ENCODE measurements at regions not wholly inside any gene's neighbourhood (a gene's known extent, or its start where the extent isn't known, plus 50 kb on each side); places are given as distances from the start of the nearest gene placed in this dataset.

- no peak overlapping the region for H3K4me3 ChIP-seq
- H3K4me2 ChIP-seq, result no peak overlapping the region
- no peak for ATAC-seq
- ChIA-PET POLR2A (no interaction called here), CTCF (interaction anchor here (0.9 to 1.0 kb wide), 2 partner anchors 61 to 130 kb away, joined by 3 read pairs; no protein-coding TSS in a partner anchor)
- no peak for TF ChIP-seq MAZ (IDR thresholded peaks at IDR 0.05; ENCODE audit: borderline replicate concordance, low read depth, low read length)
- no peak for TF ChIP-seq BCL3 (IDR thresholded peaks at IDR 0.05)
- no peak for TF ChIP-seq RCOR1 (IDR thresholded peaks at IDR 0.05; ENCODE audit: low read depth, low read length)
- no peak for TF ChIP-seq MAX (IDR thresholded peaks at IDR 0.05)
- TF ChIP-seq EP300 (IDR thresholded peaks at IDR 0.05), result no peak
- no peak for TF ChIP-seq POLR2AphosphoS2 (conservative IDR thresholded peaks at IDR 0.05; ENCODE audit: low read length)
- TF ChIP-seq CBX8 (IDR thresholded peaks at IDR 0.05), result no peak
- no peak for TF ChIP-seq USF2 (IDR thresholded peaks at IDR 0.05)
- no peak for TF ChIP-seq PBX3 (IDR thresholded peaks at IDR 0.05)
- TF ChIP-seq NR3C1 (IDR thresholded peaks at IDR 0.05), result no peak
- no peak for TF ChIP-seq REST (IDR thresholded peaks at IDR 0.05)
- TF ChIP-seq RNF2 (IDR thresholded peaks at IDR 0.05; ENCODE audit: borderline replicate concordance, low read depth), result no peak
- TF ChIP-seq FOSB (CRISPR knock-in tag; IDR thresholded peaks at IDR 0.05), result no peak
- no peak for TF ChIP-seq KDM5A (IDR thresholded peaks at IDR 0.05)
- no peak for TF ChIP-seq ELK1 (IDR thresholded peaks at IDR 0.05; ENCODE audit: low read depth, low read length)
- no peak for TF ChIP-seq CEBPB (IDR thresholded peaks at IDR 0.05)
- no peak for TF ChIP-seq EHMT2 (IDR thresholded peaks at IDR 0.05; ENCODE audit: low read depth)
- no peak overlapping the region for H3K27ac ChIP-seq
- WGBS (ENCODE audit: missing lambda C conversion rate), result 12% methylated on average over 7 of the region's 7 CpGs
- no peaks in the 10 kb centered on the region for H3K9me3 ChIP-seq
- DNase-seq (ENCODE audit: low read depth in 1 of 2, low spot score in 1 of 2), result no peak
- no peak for FAIRE-seq
- no peaks in the 10 kb centered on the region for H3K4me1 ChIP-seq
These were observed 382.8 kb downstream of the CDH26 start for GRCh38 chr20:60341062-60341461.

- H3K9me3 ChIP-seq, result no peaks in the 10 kb centered on the region
- no peak for FAIRE-seq
- H3K4me1 ChIP-seq, result no peaks in the 10 kb centered on the region
- DNase-seq (ENCODE audit: low read depth in 1 of 2, low spot score in 1 of 2), result no peak
- no peak overlapping the region for H3K4me3 ChIP-seq
- POLR2A ChIA-PET, result no interaction called here
- no peak overlapping the region for H3K27ac ChIP-seq
- CTCF ChIA-PET, result interaction anchor here (1.6 kb wide), 1 partner anchor 28 kb away, joined by 3 read pairs; no protein-coding TSS in a partner anchor
- H3K4me2 ChIP-seq, result no peak overlapping the region
- TF ChIP-seq HOXB13 (CRISPR knock-in tag; IDR thresholded peaks at IDR 0.05; ENCODE audit: low read depth), result no peak
- no peak for TF ChIP-seq RARB (CRISPR knock-in tag; IDR thresholded peaks at IDR 0.05)
- TF ChIP-seq JUN (IDR thresholded peaks at IDR 0.05), result no peak
- no peak for TF ChIP-seq BHLHE40 (IDR thresholded peaks at IDR 0.05; ENCODE audit: low read depth, low read length)
- no peak for TF ChIP-seq CEBPB (IDR thresholded peaks at IDR 0.05)
- TF ChIP-seq TFCP2L1 (CRISPR knock-in tag; IDR thresholded peaks at IDR 0.05), result no peak
- no peak for TF ChIP-seq FOSB (CRISPR knock-in tag; IDR thresholded peaks at IDR 0.05)
- no peak for TF ChIP-seq NFE2L2 (conservative IDR thresholded peaks at IDR 0.05; ENCODE audit: low read length)
- TF ChIP-seq CBX8 (IDR thresholded peaks at IDR 0.05), result no peak
- TF ChIP-seq ELK1 (IDR thresholded peaks at IDR 0.05; ENCODE audit: low read depth, low read length), result no peak
- no peak for TF ChIP-seq POLR2AphosphoS2 (conservative IDR thresholded peaks at IDR 0.05; ENCODE audit: low read length)
- no peak for TF ChIP-seq EP300 (IDR thresholded peaks at IDR 0.05)
- TF ChIP-seq MAX (IDR thresholded peaks at IDR 0.05), result no peak
- TF ChIP-seq RFX5 (IDR thresholded peaks at IDR 0.05), result no peak
- ATAC-seq, result no peak
- WGBS (ENCODE audit: missing lambda C conversion rate), result 4% methylated on average over 3 of the region's 5 CpGs
These were observed 386.9 kb downstream of the CDH26 start for GRCh38 chr20:60345106-60345505.
